ENCODE measurements at regions not wholly inside any gene's neighbourhood (a gene's known extent, or its start where the extent isn't known, plus 50 kb on each side); places are given as distances from the start of the nearest gene placed in this dataset.

DNA sequence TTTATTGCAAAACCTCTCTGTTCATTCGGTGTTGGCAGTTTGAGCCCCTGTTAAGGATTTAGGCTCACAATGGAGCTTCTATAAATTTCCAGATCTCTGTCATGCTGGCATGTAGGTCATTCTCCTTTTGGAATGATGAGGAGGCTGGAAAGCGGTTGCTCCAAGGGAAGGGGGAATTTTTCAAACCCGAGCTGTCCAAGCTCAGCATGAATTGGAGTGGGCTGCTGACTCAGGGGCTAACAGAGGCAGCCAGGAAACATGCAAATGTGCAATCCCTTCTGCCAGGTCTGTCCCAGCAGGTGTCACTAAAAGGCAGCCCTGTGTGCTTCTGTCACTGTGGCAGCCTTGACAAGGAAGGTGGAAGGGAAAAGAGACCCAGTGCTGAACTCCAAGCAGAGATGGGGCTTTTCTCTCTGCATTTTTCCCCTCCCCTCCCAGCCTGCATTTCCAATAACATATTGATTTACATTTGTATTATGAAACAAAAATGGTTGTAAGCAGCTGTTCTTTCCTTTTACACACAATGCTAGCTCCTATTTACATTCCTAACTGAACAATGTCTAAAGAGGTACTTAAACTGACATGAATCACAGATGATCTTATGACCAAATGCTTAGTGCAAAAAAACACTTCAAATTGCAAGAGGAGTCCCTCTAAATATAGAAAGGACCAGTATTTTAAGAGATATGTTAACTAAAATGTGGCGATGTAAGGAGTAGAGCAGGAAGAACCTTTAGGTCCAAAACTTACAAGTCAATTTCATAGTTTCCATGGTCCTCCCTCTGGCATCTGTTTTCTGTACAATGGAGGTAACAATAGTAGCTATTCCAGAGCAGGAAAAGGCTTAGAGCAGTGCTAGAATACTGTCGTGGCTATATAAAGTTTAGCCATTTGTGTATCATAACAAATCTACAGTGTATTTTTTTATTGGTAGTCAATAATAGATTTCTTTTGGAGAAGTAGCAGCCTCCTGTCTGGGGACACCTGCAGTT lies 84.5 kb upstream of the ATP10A start:
- no peak for FAIRE-seq
- ChIA-PET POLR2A (no interaction called here), CTCF (interaction anchor here (0.8 to 1.9 kb wide), 7 partner anchors 13 to 313 kb away, joined by 3 to 6 read pairs (median 3); no protein-coding TSS in a partner anchor)
- Histone ChIP-seq H3K4me2 (peak overlapping the region; percentile 6; the same call in 1 of the 3 replicates), H3K27ac (no peak overlapping the region), H3K4me3 (no peak overlapping the region), H3K9me3 (no peaks in the 10 kb centered on the region), H3K4me1 (peaks cover 5% of the 10 kb centered on the region; the same call in 1 of the 3 replicates)
- ATAC-seq, result no peak
- WGBS (ENCODE audit: missing lambda C conversion rate), result 27% methylated on average over 5 of the region's 5 CpGs
- no peak for TF ChIP-seq EHF (CRISPR knock-in tag; IDR thresholded peaks at IDR 0.05)
- no peak for TF ChIP-seq POLR2AphosphoS2 (conservative IDR thresholded peaks at IDR 0.05; ENCODE audit: low read length)
- TF ChIP-seq, protein P1, sequence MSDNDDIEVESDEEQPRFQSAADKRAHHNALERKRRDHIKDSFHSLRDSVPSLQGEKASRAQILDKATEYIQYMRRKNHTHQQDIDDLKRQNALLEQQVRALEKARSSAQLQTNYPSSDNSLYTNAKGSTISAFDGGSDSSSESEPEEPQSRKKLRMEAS (IDR thresholded peaks at IDR 0.05), result no peak
- TF ChIP-seq HOXA7 (CRISPR knock-in tag; IDR thresholded peaks at IDR 0.05), result no peak
- peak; percentile 44 to 53; a peak in 4 of 5 replicates for TF ChIP-seq RAD21 (conservative IDR thresholded peaks at IDR 0.05 in 1 of 2, IDR thresholded peaks at IDR 0.05 in 1 of 2)
- TF ChIP-seq, protein P2, sequence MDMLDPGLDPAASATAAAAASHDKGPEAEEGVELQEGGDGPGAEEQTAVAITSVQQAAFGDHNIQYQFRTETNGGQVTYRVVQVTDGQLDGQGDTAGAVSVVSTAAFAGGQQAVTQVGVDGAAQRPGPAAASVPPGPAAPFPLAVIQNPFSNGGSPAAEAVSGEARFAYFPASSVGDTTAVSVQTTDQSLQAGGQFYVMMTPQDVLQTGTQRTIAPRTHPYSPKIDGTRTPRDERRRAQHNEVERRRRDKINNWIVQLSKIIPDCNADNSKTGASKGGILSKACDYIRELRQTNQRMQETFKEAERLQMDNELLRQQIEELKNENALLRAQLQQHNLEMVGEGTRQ (IDR thresholded peaks at IDR 0.05), result no peak
- peak; percentile 21; the same call in 1 of the 3 replicates for TF ChIP-seq SMC3 (IDR thresholded peaks at IDR 0.05)
- TF ChIP-seq, protein P3, sequence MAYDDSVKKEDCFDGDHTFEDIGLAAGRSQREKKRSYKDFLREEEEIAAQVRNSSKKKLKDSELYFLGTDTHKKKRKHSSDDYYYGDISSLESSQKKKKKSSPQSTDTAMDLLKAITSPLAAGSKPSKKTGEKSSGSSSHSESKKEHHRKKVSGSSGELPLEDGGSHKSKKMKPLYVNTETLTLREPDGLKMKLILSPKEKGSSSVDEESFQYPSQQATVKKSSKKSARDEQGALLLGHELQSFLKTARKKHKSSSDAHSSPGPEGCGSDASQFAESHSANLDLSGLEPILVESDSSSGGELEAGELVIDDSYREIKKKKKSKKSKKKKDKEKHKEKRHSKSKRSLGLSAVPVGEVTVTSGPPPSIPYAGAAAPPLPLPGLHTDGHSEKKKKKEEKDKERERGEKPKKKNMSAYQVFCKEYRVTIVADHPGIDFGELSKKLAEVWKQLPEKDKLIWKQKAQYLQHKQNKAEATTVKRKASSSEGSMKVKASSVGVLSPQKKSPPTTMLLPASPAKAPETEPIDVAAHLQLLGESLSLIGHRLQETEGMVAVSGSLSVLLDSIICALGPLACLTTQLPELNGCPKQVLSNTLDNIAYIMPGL (CRISPR knock-in tag; IDR thresholded peaks at IDR 0.05; ENCODE audit: borderline replicate concordance), result no peak
- TF ChIP-seq, protein P4, sequence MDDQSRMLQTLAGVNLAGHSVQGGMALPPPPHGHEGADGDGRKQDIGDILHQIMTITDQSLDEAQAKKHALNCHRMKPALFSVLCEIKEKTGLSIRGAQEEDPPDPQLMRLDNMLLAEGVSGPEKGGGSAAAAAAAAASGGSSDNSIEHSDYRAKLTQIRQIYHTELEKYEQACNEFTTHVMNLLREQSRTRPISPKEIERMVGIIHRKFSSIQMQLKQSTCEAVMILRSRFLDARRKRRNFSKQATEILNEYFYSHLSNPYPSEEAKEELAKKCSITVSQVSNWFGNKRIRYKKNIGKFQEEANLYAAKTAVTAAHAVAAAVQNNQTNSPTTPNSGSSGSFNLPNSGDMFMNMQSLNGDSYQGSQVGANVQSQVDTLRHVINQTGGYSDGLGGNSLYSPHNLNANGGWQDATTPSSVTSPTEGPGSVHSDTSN (IDR thresholded peaks at IDR 0.05), result no peak
- no peak for TF ChIP-seq RCOR1 (IDR thresholded peaks at IDR 0.05; ENCODE audit: low read depth, low read length)
- no peak for TF ChIP-seq ZNF302 (CRISPR knock-in tag; IDR thresholded peaks at IDR 0.05)
- no peak for TF ChIP-seq TFCP2L1 (CRISPR knock-in tag; IDR thresholded peaks at IDR 0.05)
- no peak for TF ChIP-seq MAZ (IDR thresholded peaks at IDR 0.05; ENCODE audit: borderline replicate concordance, low read depth, low read length)
- no peak for TF ChIP-seq JUN (IDR thresholded peaks at IDR 0.05)
- no peak for TF ChIP-seq POLR2A (IDR thresholded peaks at IDR 0.05; ENCODE audit: low read length)
- no peak for TF ChIP-seq HEYL (CRISPR knock-in tag; IDR thresholded peaks at IDR 0.05)
- TF ChIP-seq, protein P5, sequence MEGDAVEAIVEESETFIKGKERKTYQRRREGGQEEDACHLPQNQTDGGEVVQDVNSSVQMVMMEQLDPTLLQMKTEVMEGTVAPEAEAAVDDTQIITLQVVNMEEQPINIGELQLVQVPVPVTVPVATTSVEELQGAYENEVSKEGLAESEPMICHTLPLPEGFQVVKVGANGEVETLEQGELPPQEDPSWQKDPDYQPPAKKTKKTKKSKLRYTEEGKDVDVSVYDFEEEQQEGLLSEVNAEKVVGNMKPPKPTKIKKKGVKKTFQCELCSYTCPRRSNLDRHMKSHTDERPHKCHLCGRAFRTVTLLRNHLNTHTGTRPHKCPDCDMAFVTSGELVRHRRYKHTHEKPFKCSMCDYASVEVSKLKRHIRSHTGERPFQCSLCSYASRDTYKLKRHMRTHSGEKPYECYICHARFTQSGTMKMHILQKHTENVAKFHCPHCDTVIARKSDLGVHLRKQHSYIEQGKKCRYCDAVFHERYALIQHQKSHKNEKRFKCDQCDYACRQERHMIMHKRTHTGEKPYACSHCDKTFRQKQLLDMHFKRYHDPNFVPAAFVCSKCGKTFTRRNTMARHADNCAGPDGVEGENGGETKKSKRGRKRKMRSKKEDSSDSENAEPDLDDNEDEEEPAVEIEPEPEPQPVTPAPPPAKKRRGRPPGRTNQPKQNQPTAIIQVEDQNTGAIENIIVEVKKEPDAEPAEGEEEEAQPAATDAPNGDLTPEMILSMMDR (IDR thresholded peaks at IDR 0.05), result peak; percentile 3; the same call in 1 of the 3 replicates
- TF ChIP-seq GATA3 (IDR thresholded peaks at IDR 0.05; ENCODE audit: borderline replicate concordance), result no peak
- TF ChIP-seq KDM1A (IDR thresholded peaks at IDR 0.05; ENCODE audit: low read depth), result no peak
- peak in 1 of 2 experiments; percentile 26 for DNase-seq (ENCODE audit: low read depth in 1 of 2, low spot score in 1 of 2)

Data from A549 (cell line).